Ovary (tissue), 7 donors: ENCODE measurements at regions not wholly inside any gene's neighbourhood (a gene's known extent, or its start where the extent isn't known, plus 50 kb on each side); places are given as distances from the start of the nearest gene placed in this dataset.
"Not testable (repeated sequence)": the region's sequence is repeated elsewhere in the genome, so short reads cannot be mapped to it uniquely, and the experiment has no call there.

Experiments
- DNase-seq, 5 donors: peaks; one replicate each; pipeline ENCODE4 v3.0.0-alpha.2; 2019 to 2020
- H3K27ac ChIP-seq, 2 donors: fragments of 200-600 bp; one replicate each; pipeline versions ENCODE4 v1.5.1 to v1.8.0; 2019 to 2022
- H3K27me3 ChIP-seq: fragments of 200-600 bp; one replicate; pipeline ENCODE4 v1.8.0; 2022
- H3K36me3 ChIP-seq: fragments of 200-600 bp; sonication (generic); one replicate; pipeline ENCODE4 v1.5.1; 2019
- H3K4me1 ChIP-seq: one replicate; pipeline ENCODE4 v1.8.1; 2013; ENCODE audit warnings: mild to moderate bottlenecking, moderate library complexity; ENCODE audit not compliant: insufficient read depth
- H3K4me3 ChIP-seq: fragments of 200-600 bp; sonication (generic); one replicate; pipeline ENCODE4 v1.5.1; 2017
- H3K9me3 ChIP-seq, 2 donors: fragments of 200-600 bp in 1 of 2; sonication (generic) in 1 of 2; one replicate each; pipeline versions ENCODE4 v1.5.1 to v1.8.1; 2013 to 2019; ENCODE audit warnings: mild to moderate bottlenecking in 1 of 2, moderate library complexity in 1 of 2
- EP300 ChIP-seq: sonication (generic); formaldehyde crosslinking; IDR thresholded peaks from one replicate; pipeline ENCODE4 v1.6.1; 2017; ENCODE audit warnings: antibody characterized with exemption
- POLR2A ChIP-seq: fragments of 450-650 bp; IDR thresholded peaks from one replicate; pipeline ENCODE4 v1.6.1; 2017; ENCODE audit warnings: antibody characterized with exemption, mild to moderate bottlenecking, moderate library complexity
- WGBS, 3 donors: extraction: QIAGEN DNeasy Blood & Tissue Kit in 1 of 3; methylation state at CpG; one replicate each; pipeline versions ENCODE4 v1.1.5 to v1.1.7; 2013 to 2017; 5-methylcytosine and 5-hydroxymethylcytosine counted together
- intact Hi-C, 4 donors: fragments of 100-400 bp; cut with DNase I; formaldehyde crosslinking; loops; one replicate each; pipeline versions ENCODE4 v1.11.0 to v1.15.1; 2022 to 2023
- TF ChIP-seq, protein P1 (sequence below), 3 donors: fragments of 450-650 bp in 2 of 3; fragments of 200-600 bp in 1 of 3; IDR thresholded peaks; one replicate each; pipeline versions ENCODE4 v1.5.1 to v1.8.0; 2016 to 2022; ENCODE audit warnings: antibody characterized with exemption in 3 of 3, mild to moderate bottlenecking in 1 of 3
- donor health status: DM: no; HTN: no; CAD: no; lungs with moderate emphysema.
- donor health status: DM: no; HTN: no; CAD: no.
- donor health status: Bipolar disorder and iron deficiency.
- donor health status: DM: no; HTN: no; CAD: no.
- donor health status: DM: yes; HTN: yes; CAD: no.

DNA sequence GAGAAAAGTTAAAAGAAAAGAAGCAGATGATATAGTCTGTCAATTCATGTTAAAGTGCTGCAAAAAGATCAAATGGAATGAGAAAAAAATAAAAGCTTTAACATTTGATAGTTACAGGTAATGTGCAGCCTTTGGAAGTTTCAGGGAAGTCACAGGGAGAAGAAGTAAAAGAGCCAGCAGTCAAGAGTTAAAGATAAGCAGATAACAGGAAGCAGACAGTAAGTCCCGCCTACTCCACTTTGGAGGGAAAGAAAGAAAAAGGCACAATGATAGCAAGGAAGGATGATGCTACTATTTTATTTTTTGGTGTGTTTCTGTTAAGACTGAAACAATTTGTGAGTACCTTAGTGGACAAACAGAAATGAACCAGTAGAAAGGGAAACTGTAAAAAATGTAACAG is 111.1 kb upstream of the KRR1 start:
- H3K4me1 ChIP-seq, result no peaks in the 10 kb centered on the region
- H3K9me3 ChIP-seq, result no peaks in the 10 kb centered on the region
- H3K4me3 ChIP-seq, result no peak overlapping the region
- WGBS, 3 donors, result 98 to 100% (median 100%) methylated on average over 1 of the region's 1 CpG
- no peaks in the 10 kb centered on the region for H3K27me3 ChIP-seq
- DNase-seq, result no peak
- intact Hi-C loops, result no loop called here
- no peak overlapping the region for H3K27ac ChIP-seq
- no peaks in the 10 kb centered on the region for H3K36me3 ChIP-seq
- TF ChIP-seq EP300, result no peak
- TF ChIP-seq POLR2A, result no peak
- TF ChIP-seq, protein P1, sequence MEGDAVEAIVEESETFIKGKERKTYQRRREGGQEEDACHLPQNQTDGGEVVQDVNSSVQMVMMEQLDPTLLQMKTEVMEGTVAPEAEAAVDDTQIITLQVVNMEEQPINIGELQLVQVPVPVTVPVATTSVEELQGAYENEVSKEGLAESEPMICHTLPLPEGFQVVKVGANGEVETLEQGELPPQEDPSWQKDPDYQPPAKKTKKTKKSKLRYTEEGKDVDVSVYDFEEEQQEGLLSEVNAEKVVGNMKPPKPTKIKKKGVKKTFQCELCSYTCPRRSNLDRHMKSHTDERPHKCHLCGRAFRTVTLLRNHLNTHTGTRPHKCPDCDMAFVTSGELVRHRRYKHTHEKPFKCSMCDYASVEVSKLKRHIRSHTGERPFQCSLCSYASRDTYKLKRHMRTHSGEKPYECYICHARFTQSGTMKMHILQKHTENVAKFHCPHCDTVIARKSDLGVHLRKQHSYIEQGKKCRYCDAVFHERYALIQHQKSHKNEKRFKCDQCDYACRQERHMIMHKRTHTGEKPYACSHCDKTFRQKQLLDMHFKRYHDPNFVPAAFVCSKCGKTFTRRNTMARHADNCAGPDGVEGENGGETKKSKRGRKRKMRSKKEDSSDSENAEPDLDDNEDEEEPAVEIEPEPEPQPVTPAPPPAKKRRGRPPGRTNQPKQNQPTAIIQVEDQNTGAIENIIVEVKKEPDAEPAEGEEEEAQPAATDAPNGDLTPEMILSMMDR (IDR thresholded peaks at IDR 0.05), result no peak

DNA sequence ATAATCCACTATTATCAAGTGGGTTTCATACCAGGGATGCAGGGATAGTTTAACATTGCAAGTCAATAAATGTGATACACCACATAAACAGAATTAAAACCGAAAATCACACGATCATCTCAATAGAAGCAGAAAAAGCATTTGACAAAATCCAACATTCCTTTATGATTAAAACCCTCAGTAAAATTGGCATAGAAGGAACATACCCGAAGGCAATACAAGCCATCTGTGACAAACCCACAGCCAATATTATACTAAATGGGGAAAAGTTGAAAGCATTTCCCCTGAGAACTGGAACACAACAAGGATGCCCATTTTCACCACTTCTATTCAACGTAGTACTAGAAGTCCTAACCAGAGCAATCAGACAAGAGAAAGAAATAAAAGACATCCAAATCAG is 103.0 kb upstream of the KRR1 start:
- 88 to 94% (median 92%) methylated on average over 4 of the region's 4 CpGs for WGBS, 3 donors
- H3K36me3 ChIP-seq, DNase-seq, H3K27ac ChIP-seq, H3K27me3 ChIP-seq, H3K9me3 ChIP-seq, H3K4me1 ChIP-seq, H3K4me3 ChIP-seq, intact Hi-C loops: not testable (repeated sequence)

DNA sequence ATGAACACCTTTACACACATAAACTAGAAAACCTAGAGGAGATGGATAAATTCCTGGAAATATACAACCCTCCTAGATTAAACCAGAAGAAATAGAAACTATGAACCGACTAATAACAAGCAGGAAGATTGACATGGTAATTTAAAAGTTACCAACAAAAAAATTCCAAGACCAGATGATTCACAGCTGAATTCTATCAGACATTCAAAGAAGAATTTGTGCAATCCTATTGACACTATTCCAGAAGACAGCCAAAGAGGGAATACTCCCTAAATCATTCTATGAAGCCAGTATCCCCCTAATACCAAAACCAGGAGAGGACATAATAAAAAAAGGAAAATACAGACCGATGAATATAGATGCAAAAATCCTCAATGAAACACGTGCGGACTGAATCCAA is 102.6 kb upstream of the KRR1 start:
- H3K36me3 ChIP-seq, result no peaks in the 10 kb centered on the region
- WGBS, 3 donors, result 88 to 93% (median 92%) methylated on average over 4 of the region's 4 CpGs
- intact Hi-C loops, result no loop called here
- H3K4me3 ChIP-seq, result no peak overlapping the region
- no peak overlapping the region for H3K27ac ChIP-seq
- H3K4me1 ChIP-seq, result no peaks in the 10 kb centered on the region
- no peak for DNase-seq
- TF ChIP-seq, protein P1 (IDR thresholded peaks at IDR 0.05), result no peak
- TF ChIP-seq EP300 (no peak), POLR2A (no peak)
- no peaks in the 10 kb centered on the region for H3K27me3 ChIP-seq
- H3K9me3 ChIP-seq, result no peaks in the 10 kb centered on the region

- WGBS, 3 donors, result 92 to 95% (median 94%) methylated on average over 4 of the region's 4 CpGs
- no peaks in the 10 kb centered on the region for H3K27me3 ChIP-seq
- H3K9me3 ChIP-seq, result no peaks in the 10 kb centered on the region
- no peak overlapping the region for H3K27ac ChIP-seq
- H3K4me1 ChIP-seq, result no peaks in the 10 kb centered on the region
- H3K36me3 ChIP-seq, result no peaks in the 10 kb centered on the region
- DNase-seq, result no peak
- H3K4me3 ChIP-seq, result no peak overlapping the region
- TF ChIP-seq, protein P1 (IDR thresholded peaks at IDR 0.05), result no peak
- intact Hi-C loops, result no loop called here
Observed at GRCh38 chr12:75611041-75611440, 99.6 kb upstream of the KRR1 start.

DNA sequence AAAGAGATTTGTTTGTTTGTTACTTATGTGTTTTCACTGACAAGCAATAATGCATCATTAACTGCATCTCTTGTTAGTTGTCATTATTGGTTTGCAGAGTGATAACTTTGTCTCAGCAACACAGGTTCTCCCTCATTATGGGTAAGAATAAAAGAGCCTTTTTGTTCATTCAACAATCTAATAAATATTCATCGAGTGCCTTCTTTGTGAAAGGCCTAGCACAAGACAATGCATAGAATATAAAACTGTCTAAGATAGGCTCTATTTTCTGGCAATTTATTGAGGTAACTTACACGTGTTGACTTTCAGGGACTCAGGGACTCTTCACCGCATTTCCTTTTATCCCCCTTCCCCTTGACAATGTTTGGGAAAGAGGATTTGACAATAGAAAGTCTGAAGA is 95.5 kb upstream of the KRR1 start:
- intact Hi-C loops, result no loop called here
- Histone ChIP-seq H3K36me3 (no peaks in the 10 kb centered on the region), H3K4me1 (no peaks in the 10 kb centered on the region), H3K27me3 (no peaks in the 10 kb centered on the region), H3K27ac (no peak overlapping the region), H3K9me3 (no peaks in the 10 kb centered on the region), H3K4me3 (no peak overlapping the region)
- 81 to 88% (median 87%) methylated on average over 3 of the region's 3 CpGs for WGBS, 3 donors
- no peak for TF ChIP-seq POLR2A
- TF ChIP-seq EP300, result no peak
- TF ChIP-seq, protein P1 (IDR thresholded peaks at IDR 0.05), result no peak
- DNase-seq, result no peak
